ENCODE measurements at regions not wholly inside any gene's neighbourhood (a gene's known extent, or its start where the extent isn't known, plus 50 kb on each side); places are given as distances from the start of the nearest gene placed in this dataset.

DNA sequence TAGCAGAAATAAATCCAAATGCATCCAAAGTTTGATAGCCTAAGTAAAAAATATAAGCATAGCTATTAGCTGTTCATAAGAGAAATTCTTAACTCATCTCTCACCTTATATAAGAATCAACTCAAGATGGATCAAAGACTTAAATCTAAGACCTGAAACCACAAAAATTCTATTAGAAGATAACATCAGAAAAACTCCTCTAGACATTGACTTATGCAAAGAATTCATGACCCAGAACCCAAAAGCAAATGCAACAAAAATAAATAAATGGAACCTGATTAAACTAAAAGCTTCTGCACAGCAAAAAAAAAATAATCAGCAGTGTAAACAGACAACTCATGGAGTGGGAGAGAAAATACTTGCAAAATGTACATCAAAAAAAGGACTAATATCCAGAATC, 184.3 kb downstream of the TFAP2A start:
- no peak overlapping the region for H3K4me3 ChIP-seq (ENCODE audit: control insufficient read depth, low read depth, low read length)
- TF ChIP-seq, protein P1, sequence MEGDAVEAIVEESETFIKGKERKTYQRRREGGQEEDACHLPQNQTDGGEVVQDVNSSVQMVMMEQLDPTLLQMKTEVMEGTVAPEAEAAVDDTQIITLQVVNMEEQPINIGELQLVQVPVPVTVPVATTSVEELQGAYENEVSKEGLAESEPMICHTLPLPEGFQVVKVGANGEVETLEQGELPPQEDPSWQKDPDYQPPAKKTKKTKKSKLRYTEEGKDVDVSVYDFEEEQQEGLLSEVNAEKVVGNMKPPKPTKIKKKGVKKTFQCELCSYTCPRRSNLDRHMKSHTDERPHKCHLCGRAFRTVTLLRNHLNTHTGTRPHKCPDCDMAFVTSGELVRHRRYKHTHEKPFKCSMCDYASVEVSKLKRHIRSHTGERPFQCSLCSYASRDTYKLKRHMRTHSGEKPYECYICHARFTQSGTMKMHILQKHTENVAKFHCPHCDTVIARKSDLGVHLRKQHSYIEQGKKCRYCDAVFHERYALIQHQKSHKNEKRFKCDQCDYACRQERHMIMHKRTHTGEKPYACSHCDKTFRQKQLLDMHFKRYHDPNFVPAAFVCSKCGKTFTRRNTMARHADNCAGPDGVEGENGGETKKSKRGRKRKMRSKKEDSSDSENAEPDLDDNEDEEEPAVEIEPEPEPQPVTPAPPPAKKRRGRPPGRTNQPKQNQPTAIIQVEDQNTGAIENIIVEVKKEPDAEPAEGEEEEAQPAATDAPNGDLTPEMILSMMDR (conservative IDR thresholded peaks at IDR 0.05; ENCODE audit: control insufficient read depth, insufficient read depth, low read depth, low read length) = no peak
- no peak for DNase-seq (ENCODE audit: low read depth)

DNA sequence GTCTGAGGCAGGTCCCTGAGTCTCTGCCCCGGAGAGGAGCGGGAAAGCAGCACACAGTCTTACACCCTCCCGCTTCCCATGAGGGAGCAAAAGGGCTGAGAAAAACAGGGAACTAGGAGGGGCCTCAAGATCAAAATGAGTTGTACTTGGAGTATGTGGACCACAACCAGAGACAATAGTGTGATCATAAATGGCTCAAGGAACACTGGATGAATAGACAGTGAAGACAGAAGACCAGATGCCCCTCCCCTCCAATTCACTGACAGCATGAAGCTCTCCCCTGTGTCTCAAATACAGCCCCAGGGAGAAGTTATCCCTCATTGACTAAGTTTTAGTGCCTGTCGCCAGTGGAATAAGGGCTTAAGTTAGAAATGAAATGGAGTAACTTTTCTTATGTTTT, 191.0 kb downstream of the TFAP2A start:
- TF ChIP-seq, protein P1 (conservative IDR thresholded peaks at IDR 0.05; ENCODE audit: control insufficient read depth, insufficient read depth, low read depth, low read length) = no peak
- DNase-seq (ENCODE audit: low read depth) = no peak
- no peak overlapping the region for H3K4me3 ChIP-seq (ENCODE audit: control insufficient read depth, low read depth, low read length)

DNA sequence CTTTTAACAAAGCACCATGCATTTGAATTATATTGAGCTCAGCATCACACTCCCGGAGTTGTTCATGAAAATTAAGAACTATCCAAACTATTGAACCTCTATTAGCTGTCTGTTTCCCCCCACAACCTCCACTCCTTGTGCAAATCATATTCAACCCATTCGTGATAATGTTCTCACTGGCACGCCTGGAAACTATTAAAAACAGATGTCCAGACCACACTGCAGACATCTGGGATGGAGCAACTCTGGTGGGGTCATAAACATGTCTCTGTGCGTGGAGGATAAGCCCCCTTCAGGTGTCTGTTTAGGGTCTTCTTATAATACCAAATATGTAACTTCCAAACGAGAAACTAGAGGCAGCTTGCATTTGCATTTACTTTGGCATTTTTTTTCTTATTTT, 193.7 kb downstream of the TFAP2A start:
- DNase-seq (ENCODE audit: low read depth) = no peak
- no peak overlapping the region for H3K4me3 ChIP-seq (ENCODE audit: control insufficient read depth, low read depth, low read length)
- TF ChIP-seq, protein P1 (conservative IDR thresholded peaks at IDR 0.05; ENCODE audit: control insufficient read depth, insufficient read depth, low read depth, low read length) = no peak

DNA sequence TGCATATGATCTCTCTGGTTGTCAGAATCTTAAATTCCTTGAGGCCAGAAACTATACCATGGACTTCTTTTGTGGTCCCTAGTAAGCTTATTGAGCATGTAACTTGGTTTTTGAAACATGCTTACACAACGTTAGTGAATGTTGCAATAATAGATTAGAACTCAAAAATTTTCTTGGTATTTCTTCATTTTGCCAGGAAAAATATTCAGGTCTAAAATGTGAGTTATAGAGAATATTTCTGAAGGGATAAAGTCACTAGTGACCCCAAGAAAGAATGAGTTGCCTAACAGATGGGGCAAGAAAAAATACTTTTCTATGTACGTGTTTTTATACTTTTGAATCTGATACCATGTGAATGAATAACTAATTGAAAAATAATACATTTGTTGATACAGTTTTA, 195.4 kb downstream of the TFAP2A start:
- TF ChIP-seq, protein P1 (conservative IDR thresholded peaks at IDR 0.05; ENCODE audit: control insufficient read depth, insufficient read depth, low read depth, low read length) = no peak
- no peak for DNase-seq (ENCODE audit: low read depth)
- no peak overlapping the region for H3K4me3 ChIP-seq (ENCODE audit: control insufficient read depth, low read depth, low read length)

GRCh38 chr6:10217111-10217510, 197.8 kb downstream of the TFAP2A start:
- DNase-seq (ENCODE audit: low read depth) = no peak
- no peak overlapping the region for H3K4me3 ChIP-seq (ENCODE audit: control insufficient read depth, low read depth, low read length)
- TF ChIP-seq, protein P1 (conservative IDR thresholded peaks at IDR 0.05; ENCODE audit: control insufficient read depth, insufficient read depth, low read depth, low read length) = no peak

- TF ChIP-seq, protein P1 (conservative IDR thresholded peaks at IDR 0.05; ENCODE audit: control insufficient read depth, insufficient read depth, low read depth, low read length) = no peak
- H3K4me3 ChIP-seq (ENCODE audit: control insufficient read depth, low read depth, low read length) = no peak overlapping the region
- no peak for DNase-seq (ENCODE audit: low read depth)
Measured at GRCh38 chr6:10215326-10216110, 199.4 kb downstream of the TFAP2A start.
